ENCODE measurements at regions not wholly inside any gene's neighbourhood (a gene's known extent, or its start where the extent isn't known, plus 50 kb on each side); places are given as distances from the start of the nearest gene placed in this dataset.

DNA sequence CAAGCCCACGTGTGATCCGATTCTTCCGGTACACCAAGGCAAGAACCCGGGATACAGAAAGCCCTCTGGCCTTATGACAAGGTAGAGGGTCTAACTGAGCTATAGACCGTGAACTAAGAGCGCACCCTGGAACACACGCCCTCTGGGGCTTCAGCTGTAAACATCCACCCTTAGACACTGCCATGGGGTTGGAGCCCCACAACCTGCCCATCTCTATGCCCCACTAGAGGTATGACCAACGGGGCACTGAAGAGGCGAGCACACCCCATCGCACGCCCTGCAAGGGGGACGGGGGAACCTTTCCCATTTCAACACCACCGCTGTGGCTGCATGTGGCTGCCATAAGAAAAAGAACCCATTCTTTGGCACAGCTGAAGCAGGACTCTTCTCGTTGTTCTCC is 1206.0 kb upstream of the TMEM132C start:
- no peak overlapping the region for H3K4me3 ChIP-seq (ENCODE audit: low read length)
- no peak overlapping the region for H3K9ac ChIP-seq (ENCODE audit: low read length)
- TF ChIP-seq POLR2AphosphoS5 (IDR thresholded peaks at IDR 0.05), result no peak
- no peaks in the 10 kb centered on the region for H3F3A ChIP-seq (ENCODE audit: insufficient read depth, low read length, poor library complexity, severe bottlenecking)
- no peak overlapping the region for H2AFZ ChIP-seq (ENCODE audit: low read depth, low read length)
- no peak overlapping the region for H3K4me2 ChIP-seq (ENCODE audit: low read length)
- no peaks in the 10 kb centered on the region for H4K20me1 ChIP-seq (ENCODE audit: insufficient read depth)
- H3K27me3 ChIP-seq (ENCODE audit: insufficient read depth, low read depth, low read length), result no peaks in the 10 kb centered on the region
- H3K9me3 ChIP-seq (ENCODE audit: low read length), result no peaks in the 10 kb centered on the region
- no peak overlapping the region for H3K27ac ChIP-seq (ENCODE audit: low read length)
- H3K9me2 ChIP-seq (ENCODE audit: insufficient read depth, low read length), result no peaks in the 10 kb centered on the region
- H3K79me2 ChIP-seq (replicated peaks; ENCODE audit: insufficient read depth, low read length), result no peaks in the 10 kb centered on the region
- no peaks in the 10 kb centered on the region for H3K36me3 ChIP-seq (ENCODE audit: insufficient read depth, low read length)

DNA sequence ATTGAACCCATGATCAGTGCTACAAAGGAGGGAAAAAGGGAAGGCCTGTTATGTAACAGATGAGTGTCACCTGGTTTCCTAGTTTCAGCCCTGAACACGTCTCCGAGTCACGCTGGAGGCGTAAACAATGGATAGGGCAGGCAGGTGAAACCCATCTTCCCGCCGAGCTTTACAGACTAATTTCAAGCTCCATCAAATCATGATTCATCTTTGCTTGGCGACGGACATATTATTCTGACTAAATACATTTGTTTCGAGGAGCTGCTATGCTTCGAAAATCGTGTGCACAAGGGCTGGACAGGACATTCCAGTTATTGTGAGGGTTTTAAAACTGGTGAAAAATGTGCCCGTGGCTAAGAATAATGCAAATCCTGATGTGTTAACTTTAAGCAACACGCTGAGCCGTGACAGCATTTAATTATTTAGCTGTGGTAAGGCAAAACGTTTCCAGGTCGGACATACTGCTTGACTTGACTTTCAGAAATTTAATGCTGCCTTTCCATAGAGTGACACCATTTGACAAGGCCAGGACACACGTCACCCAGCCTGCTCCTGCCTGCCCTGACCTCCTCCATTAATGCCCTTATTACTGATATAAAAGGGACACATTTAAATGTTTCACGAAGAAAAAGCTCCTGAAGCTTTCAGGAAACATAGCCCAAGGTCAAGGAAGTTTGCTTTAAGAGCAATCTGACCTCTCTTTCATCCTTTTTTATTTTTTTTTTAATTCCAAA is 1203.5 kb upstream of the TMEM132C start:
- Histone ChIP-seq H3K4me2 (ENCODE audit: low read length) (no peak overlapping the region), H3K27me3 (ENCODE audit: insufficient read depth, low read depth, low read length) (no peaks in the 10 kb centered on the region), H3K79me2 (replicated peaks; ENCODE audit: insufficient read depth, low read length) (no peaks in the 10 kb centered on the region), H2AFZ (ENCODE audit: low read depth, low read length) (peak overlapping the region; percentile 13), H3K4me3 (ENCODE audit: low read length) (no peak overlapping the region), H4K20me1 (ENCODE audit: insufficient read depth) (no peaks in the 10 kb centered on the region), H3K36me3 (ENCODE audit: insufficient read depth, low read length) (no peaks in the 10 kb centered on the region), H3K9me3 (ENCODE audit: low read length) (no peaks in the 10 kb centered on the region), H3K9ac (ENCODE audit: low read length) (no peak overlapping the region), H3F3A (ENCODE audit: insufficient read depth, low read length, poor library complexity, severe bottlenecking) (no peaks in the 10 kb centered on the region), H3K27ac (ENCODE audit: low read length) (peak overlapping the region; percentile 53), H3K9me2 (ENCODE audit: insufficient read depth, low read length) (no peaks in the 10 kb centered on the region)
- TF ChIP-seq, protein P1, sequence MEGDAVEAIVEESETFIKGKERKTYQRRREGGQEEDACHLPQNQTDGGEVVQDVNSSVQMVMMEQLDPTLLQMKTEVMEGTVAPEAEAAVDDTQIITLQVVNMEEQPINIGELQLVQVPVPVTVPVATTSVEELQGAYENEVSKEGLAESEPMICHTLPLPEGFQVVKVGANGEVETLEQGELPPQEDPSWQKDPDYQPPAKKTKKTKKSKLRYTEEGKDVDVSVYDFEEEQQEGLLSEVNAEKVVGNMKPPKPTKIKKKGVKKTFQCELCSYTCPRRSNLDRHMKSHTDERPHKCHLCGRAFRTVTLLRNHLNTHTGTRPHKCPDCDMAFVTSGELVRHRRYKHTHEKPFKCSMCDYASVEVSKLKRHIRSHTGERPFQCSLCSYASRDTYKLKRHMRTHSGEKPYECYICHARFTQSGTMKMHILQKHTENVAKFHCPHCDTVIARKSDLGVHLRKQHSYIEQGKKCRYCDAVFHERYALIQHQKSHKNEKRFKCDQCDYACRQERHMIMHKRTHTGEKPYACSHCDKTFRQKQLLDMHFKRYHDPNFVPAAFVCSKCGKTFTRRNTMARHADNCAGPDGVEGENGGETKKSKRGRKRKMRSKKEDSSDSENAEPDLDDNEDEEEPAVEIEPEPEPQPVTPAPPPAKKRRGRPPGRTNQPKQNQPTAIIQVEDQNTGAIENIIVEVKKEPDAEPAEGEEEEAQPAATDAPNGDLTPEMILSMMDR (IDR thresholded peaks at IDR 0.05; ENCODE audit: poor library complexity, severe bottlenecking), result no peak
- TF ChIP-seq TAF1 (IDR thresholded peaks at IDR 0.05; ENCODE audit: low read depth) (no peak), RAD21 (conservative IDR thresholded peaks at IDR 0.05) (no peak), EP300 (conservative IDR thresholded peaks at IDR 0.05; ENCODE audit: poor library complexity, severe bottlenecking) (no peak), EZH2 (IDR thresholded peaks at IDR 0.05; ENCODE audit: borderline replicate concordance, insufficient read depth, low read length, poor library complexity, severe bottlenecking) (no peak), POLR2AphosphoS5 (IDR thresholded peaks at IDR 0.05) (peak; percentile 56)

DNA sequence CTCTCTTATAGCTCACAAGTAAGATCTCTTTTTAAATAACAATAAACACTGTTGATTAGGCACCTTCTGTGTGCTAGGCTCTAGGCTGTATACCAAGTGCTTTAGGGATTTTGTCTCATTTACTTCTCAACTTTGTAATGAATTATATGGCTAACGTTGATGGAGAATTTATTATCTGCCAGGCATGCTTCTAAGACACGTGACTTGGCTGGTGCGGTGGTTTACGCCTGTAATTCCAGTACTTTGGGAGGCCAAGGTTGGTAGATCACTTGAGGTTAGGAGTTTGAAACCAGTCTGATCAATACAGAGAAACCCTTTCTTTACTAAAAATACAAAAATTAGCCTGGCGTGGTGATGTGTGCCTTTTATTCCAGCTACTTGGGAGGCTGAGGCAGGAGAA is 1202.8 kb upstream of the TMEM132C start:
- Histone ChIP-seq H3K9ac (ENCODE audit: low read length) (no peak overlapping the region), H3K4me3 (ENCODE audit: low read length) (no peak overlapping the region), H3K79me2 (replicated peaks; ENCODE audit: insufficient read depth, low read length) (no peaks in the 10 kb centered on the region), H3K27ac (ENCODE audit: low read length) (no peak overlapping the region), H2AFZ (ENCODE audit: low read depth, low read length) (no peak overlapping the region), H3K36me3 (ENCODE audit: insufficient read depth, low read length) (no peaks in the 10 kb centered on the region), H3F3A (ENCODE audit: insufficient read depth, low read length, poor library complexity, severe bottlenecking) (no peaks in the 10 kb centered on the region), H4K20me1 (ENCODE audit: insufficient read depth) (no peaks in the 10 kb centered on the region), H3K9me2 (ENCODE audit: insufficient read depth, low read length) (no peaks in the 10 kb centered on the region), H3K9me3 (ENCODE audit: low read length) (no peaks in the 10 kb centered on the region), H3K4me2 (ENCODE audit: low read length) (no peak overlapping the region), H3K27me3 (ENCODE audit: insufficient read depth, low read depth, low read length) (no peaks in the 10 kb centered on the region)
- no peak for TF ChIP-seq TAF1 (IDR thresholded peaks at IDR 0.05; ENCODE audit: low read depth)
- TF ChIP-seq EP300 (conservative IDR thresholded peaks at IDR 0.05; ENCODE audit: poor library complexity, severe bottlenecking), result no peak
- no peak for TF ChIP-seq EZH2 (IDR thresholded peaks at IDR 0.05; ENCODE audit: borderline replicate concordance, insufficient read depth, low read length, poor library complexity, severe bottlenecking)
- TF ChIP-seq RAD21 (conservative IDR thresholded peaks at IDR 0.05), result no peak
- no peak for TF ChIP-seq POLR2AphosphoS5 (IDR thresholded peaks at IDR 0.05)
- TF ChIP-seq, protein P2, sequence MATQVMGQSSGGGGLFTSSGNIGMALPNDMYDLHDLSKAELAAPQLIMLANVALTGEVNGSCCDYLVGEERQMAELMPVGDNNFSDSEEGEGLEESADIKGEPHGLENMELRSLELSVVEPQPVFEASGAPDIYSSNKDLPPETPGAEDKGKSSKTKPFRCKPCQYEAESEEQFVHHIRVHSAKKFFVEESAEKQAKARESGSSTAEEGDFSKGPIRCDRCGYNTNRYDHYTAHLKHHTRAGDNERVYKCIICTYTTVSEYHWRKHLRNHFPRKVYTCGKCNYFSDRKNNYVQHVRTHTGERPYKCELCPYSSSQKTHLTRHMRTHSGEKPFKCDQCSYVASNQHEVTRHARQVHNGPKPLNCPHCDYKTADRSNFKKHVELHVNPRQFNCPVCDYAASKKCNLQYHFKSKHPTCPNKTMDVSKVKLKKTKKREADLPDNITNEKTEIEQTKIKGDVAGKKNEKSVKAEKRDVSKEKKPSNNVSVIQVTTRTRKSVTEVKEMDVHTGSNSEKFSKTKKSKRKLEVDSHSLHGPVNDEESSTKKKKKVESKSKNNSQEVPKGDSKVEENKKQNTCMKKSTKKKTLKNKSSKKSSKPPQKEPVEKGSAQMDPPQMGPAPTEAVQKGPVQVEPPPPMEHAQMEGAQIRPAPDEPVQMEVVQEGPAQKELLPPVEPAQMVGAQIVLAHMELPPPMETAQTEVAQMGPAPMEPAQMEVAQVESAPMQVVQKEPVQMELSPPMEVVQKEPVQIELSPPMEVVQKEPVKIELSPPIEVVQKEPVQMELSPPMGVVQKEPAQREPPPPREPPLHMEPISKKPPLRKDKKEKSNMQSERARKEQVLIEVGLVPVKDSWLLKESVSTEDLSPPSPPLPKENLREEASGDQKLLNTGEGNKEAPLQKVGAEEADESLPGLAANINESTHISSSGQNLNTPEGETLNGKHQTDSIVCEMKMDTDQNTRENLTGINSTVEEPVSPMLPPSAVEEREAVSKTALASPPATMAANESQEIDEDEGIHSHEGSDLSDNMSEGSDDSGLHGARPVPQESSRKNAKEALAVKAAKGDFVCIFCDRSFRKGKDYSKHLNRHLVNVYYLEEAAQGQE (IDR thresholded peaks at IDR 0.05; ENCODE audit: borderline replicate concordance), result no peak
- TF ChIP-seq, protein P1 (IDR thresholded peaks at IDR 0.05; ENCODE audit: poor library complexity, severe bottlenecking), result no peak
- no peak for TF ChIP-seq MXI1 (conservative IDR thresholded peaks at IDR 0.05; ENCODE audit: poor library complexity, severe bottlenecking)
- no peak for TF ChIP-seq SMC3 (conservative IDR thresholded peaks at IDR 0.05; ENCODE audit: poor library complexity)
